ENCODE measurements at regions not wholly inside any gene's neighbourhood (a gene's known extent, or its start where the extent isn't known, plus 50 kb on each side); places are given as distances from the start of the nearest gene placed in this dataset.

DNA sequence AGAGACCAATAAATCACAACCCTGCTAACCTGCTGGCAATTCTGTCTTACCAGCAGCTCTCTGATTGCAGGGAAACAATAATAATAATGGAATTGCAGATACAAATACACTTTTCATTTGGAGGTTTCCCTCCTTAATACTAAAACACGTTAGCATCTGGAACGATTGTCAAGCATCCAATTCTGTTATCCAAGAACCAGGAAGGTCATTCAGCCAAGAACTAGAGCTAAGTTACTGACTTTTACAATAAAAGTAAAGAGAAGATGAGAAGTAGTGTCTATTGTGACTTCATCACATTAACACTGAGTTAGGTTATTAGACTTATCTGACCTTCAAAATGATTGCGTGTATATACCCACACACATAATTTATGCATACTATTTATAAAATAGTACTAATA lies 335.6 kb downstream of the BRINP1 start:
- Mint-ChIP-seq H3K4me3 (no peak overlapping the region), H3K9me3 (no peaks in the 10 kb centered on the region), H3K27ac (no peak overlapping the region), H3K4me1 (no peaks in the 10 kb centered on the region), H3K27me3 (ENCODE audit: insufficient read depth, low read depth, poor library complexity) (no peaks in the 10 kb centered on the region), H3K36me3 (ENCODE audit: low read depth) (no peaks in the 10 kb centered on the region)
- no peaks in the 10 kb centered on the region for H3K4me1 ChIP-seq (ENCODE audit: insufficient read depth)
- no peak overlapping the region for H3K4me2 ChIP-seq
- TF ChIP-seq JUNB (IDR thresholded peaks at IDR 0.05; ENCODE audit: unreplicated experiment) (no peak), EZH2 (IDR thresholded peaks at IDR 0.05; ENCODE audit: low read depth, unreplicated experiment) (no peak), ZNF114 (CRISPR knock-in tag; IDR thresholded peaks at IDR 0.05) (no peak), NANOG (IDR thresholded peaks at IDR 0.05; ENCODE audit: borderline replicate concordance) (no peak), EZH2phosphoT487 (IDR thresholded peaks at IDR 0.05; ENCODE audit: unreplicated experiment) (no peak), ZNF331 (CRISPR knock-in tag; IDR thresholded peaks at IDR 0.05; ENCODE audit: low read depth) (no peak), STAT1 (IDR thresholded peaks at IDR 0.05; ENCODE audit: unreplicated experiment) (no peak)
- TF ChIP-seq, protein P1, sequence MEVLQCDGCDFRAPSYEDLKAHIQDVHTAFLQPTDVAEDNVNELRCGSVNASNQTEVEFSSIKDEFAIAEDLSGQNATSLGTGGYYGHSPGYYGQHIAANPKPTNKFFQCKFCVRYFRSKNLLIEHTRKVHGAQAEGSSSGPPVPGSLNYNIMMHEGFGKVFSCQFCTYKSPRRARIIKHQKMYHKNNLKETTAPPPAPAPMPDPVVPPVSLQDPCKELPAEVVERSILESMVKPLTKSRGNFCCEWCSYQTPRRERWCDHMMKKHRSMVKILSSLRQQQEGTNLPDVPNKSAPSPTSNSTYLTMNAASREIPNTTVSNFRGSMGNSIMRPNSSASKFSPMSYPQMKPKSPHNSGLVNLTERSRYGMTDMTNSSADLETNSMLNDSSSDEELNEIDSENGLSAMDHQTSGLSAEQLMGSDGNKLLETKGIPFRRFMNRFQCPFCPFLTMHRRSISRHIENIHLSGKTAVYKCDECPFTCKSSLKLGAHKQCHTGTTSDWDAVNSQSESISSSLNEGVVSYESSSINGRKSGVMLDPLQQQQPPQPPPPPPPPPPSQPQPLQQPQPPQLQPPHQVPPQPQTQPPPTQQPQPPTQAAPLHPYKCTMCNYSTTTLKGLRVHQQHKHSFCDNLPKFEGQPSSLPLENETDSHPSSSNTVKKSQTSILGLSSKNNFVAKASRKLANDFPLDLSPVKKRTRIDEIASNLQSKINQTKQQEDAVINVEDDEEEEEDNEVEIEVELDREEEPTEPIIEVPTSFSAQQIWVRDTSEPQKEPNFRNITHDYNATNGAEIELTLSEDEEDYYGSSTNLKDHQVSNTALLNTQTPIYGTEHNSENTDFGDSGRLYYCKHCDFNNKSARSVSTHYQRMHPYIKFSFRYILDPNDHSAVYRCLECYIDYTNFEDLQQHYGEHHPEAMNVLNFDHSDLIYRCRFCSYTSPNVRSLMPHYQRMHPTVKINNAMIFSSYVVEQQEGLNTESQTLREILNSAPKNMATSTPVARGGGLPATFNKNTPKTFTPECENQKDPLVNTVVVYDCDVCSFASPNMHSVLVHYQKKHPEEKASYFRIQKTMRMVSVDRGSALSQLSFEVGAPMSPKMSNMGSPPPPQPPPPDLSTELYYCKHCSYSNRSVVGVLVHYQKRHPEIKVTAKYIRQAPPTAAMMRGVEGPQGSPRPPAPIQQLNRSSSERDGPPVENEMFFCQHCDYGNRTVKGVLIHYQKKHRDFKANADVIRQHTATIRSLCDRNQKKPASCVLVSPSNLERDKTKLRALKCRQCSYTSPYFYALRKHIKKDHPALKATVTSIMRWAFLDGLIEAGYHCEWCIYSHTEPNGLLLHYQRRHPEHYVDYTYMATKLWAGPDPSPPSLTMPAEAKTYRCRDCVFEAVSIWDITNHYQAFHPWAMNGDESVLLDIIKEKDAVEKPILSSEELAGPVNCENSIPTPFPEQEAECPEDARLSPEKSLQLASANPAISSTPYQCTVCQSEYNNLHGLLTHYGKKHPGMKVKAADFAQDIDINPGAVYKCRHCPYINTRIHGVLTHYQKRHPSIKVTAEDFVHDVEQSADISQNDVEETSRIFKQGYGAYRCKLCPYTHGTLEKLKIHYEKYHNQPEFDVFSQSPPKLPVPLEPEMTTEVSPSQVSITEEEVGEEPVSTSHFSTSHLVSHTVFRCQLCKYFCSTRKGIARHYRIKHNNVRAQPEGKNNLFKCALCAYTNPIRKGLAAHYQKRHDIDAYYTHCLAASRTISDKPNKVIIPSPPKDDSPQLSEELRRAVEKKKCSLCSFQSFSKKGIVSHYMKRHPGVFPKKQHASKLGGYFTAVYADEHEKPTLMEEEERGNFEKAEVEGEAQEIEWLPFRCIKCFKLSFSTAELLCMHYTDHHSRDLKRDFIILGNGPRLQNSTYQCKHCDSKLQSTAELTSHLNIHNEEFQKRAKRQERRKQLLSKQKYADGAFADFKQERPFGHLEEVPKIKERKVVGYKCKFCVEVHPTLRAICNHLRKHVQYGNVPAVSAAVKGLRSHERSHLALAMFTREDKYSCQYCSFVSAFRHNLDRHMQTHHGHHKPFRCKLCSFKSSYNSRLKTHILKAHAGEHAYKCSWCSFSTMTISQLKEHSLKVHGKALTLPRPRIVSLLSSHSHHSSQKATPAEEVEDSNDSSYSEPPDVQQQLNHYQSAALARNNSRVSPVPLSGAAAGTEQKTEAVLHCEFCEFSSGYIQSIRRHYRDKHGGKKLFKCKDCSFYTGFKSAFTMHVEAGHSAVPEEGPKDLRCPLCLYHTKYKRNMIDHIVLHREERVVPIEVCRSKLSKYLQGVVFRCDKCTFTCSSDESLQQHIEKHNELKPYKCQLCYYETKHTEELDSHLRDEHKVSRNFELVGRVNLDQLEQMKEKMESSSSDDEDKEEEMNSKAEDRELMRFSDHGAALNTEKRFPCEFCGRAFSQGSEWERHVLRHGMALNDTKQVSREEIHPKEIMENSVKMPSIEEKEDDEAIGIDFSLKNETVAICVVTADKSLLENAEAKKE (CRISPR knock-in tag; IDR thresholded peaks at IDR 0.05): no peak
- TF ChIP-seq, protein P2, sequence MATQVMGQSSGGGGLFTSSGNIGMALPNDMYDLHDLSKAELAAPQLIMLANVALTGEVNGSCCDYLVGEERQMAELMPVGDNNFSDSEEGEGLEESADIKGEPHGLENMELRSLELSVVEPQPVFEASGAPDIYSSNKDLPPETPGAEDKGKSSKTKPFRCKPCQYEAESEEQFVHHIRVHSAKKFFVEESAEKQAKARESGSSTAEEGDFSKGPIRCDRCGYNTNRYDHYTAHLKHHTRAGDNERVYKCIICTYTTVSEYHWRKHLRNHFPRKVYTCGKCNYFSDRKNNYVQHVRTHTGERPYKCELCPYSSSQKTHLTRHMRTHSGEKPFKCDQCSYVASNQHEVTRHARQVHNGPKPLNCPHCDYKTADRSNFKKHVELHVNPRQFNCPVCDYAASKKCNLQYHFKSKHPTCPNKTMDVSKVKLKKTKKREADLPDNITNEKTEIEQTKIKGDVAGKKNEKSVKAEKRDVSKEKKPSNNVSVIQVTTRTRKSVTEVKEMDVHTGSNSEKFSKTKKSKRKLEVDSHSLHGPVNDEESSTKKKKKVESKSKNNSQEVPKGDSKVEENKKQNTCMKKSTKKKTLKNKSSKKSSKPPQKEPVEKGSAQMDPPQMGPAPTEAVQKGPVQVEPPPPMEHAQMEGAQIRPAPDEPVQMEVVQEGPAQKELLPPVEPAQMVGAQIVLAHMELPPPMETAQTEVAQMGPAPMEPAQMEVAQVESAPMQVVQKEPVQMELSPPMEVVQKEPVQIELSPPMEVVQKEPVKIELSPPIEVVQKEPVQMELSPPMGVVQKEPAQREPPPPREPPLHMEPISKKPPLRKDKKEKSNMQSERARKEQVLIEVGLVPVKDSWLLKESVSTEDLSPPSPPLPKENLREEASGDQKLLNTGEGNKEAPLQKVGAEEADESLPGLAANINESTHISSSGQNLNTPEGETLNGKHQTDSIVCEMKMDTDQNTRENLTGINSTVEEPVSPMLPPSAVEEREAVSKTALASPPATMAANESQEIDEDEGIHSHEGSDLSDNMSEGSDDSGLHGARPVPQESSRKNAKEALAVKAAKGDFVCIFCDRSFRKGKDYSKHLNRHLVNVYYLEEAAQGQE (IDR thresholded peaks at IDR 0.05; ENCODE audit: unreplicated experiment): no peak
- TF ChIP-seq, protein P3, sequence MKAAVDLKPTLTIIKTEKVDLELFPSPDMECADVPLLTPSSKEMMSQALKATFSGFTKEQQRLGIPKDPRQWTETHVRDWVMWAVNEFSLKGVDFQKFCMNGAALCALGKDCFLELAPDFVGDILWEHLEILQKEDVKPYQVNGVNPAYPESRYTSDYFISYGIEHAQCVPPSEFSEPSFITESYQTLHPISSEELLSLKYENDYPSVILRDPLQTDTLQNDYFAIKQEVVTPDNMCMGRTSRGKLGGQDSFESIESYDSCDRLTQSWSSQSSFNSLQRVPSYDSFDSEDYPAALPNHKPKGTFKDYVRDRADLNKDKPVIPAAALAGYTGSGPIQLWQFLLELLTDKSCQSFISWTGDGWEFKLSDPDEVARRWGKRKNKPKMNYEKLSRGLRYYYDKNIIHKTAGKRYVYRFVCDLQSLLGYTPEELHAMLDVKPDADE (IDR thresholded peaks at IDR 0.05): no peak
- no peaks in the 10 kb centered on the region for H4K20me1 ChIP-seq (replicated peaks; ENCODE audit: insufficient read depth)
- no peak overlapping the region for H3K4me3 ChIP-seq
- H2AFZ ChIP-seq: no peak overlapping the region
- H3K79me2 ChIP-seq (replicated peaks; ENCODE audit: insufficient read depth): no peaks in the 10 kb centered on the region
- H3K9me2 ChIP-seq (ENCODE audit: insufficient read depth): no peaks in the 10 kb centered on the region
- H3F3A ChIP-seq (replicated peaks; ENCODE audit: low read depth): no peaks in the 10 kb centered on the region
- no peak for DNase-seq (ENCODE audit: low spot score)
- H3K27ac ChIP-seq (ENCODE audit: low read depth): no peak overlapping the region
- no peaks in the 10 kb centered on the region for H3K36me3 ChIP-seq (ENCODE audit: insufficient read depth)
- ATAC-seq: no peak
- H3K27me3 ChIP-seq (ENCODE audit: insufficient read depth): no peaks in the 10 kb centered on the region

All from GM23338 (cell line).